ENCODE measurements at regions not wholly inside any gene's neighbourhood (a gene's known extent, or its start where the extent isn't known, plus 50 kb on each side); places are given as distances from the start of the nearest gene placed in this dataset.

DNA sequence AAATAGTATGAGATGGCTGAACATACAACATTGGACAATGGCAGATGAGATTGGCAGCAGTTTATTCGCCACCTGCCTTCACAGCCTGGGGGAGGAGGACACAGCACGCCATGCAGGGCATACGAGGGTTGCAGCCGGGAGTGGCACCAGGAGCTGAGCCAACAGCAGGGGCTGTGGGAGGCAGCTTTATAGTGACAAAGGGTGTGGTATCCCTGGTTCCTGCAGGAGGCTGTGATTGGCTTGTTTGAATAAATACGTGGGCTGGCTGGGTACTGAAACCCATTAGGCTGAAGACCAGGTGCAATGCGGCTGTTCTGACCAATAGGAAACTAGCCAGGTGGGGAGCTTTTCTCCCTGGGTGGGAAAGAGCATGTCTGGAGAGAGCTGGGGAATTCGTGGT, 68.9 kb upstream of the LEP start:
- H3K9ac ChIP-seq (ENCODE audit: extremely low read depth, low read length, poor library complexity, severe bottlenecking) = no peak overlapping the region
- no peaks in the 10 kb centered on the region for H3K36me3 ChIP-seq (ENCODE audit: control insufficient read depth, insufficient read depth, low read length)
- H3K9me3 ChIP-seq (ENCODE audit: control insufficient read depth, low read length) = no peaks in the 10 kb centered on the region
- Mint-ChIP-seq H3K27me3 (ENCODE audit: insufficient read depth) (peaks cover 68% of the 10 kb centered on the region), H3K27ac (no peak overlapping the region), H3K4me3 (no peak overlapping the region), H3K4me1 (peaks cover 5% of the 10 kb centered on the region), H3K9me3 (no peaks in the 10 kb centered on the region), H3K36me3 (ENCODE audit: low read depth) (no peaks in the 10 kb centered on the region)
- H3K27me3 ChIP-seq (ENCODE audit: control insufficient read depth, insufficient read depth, low read length, poor library complexity, severe bottlenecking) = peaks cover 72% of the 10 kb centered on the region
- TF ChIP-seq, protein P1, sequence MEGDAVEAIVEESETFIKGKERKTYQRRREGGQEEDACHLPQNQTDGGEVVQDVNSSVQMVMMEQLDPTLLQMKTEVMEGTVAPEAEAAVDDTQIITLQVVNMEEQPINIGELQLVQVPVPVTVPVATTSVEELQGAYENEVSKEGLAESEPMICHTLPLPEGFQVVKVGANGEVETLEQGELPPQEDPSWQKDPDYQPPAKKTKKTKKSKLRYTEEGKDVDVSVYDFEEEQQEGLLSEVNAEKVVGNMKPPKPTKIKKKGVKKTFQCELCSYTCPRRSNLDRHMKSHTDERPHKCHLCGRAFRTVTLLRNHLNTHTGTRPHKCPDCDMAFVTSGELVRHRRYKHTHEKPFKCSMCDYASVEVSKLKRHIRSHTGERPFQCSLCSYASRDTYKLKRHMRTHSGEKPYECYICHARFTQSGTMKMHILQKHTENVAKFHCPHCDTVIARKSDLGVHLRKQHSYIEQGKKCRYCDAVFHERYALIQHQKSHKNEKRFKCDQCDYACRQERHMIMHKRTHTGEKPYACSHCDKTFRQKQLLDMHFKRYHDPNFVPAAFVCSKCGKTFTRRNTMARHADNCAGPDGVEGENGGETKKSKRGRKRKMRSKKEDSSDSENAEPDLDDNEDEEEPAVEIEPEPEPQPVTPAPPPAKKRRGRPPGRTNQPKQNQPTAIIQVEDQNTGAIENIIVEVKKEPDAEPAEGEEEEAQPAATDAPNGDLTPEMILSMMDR (conservative IDR thresholded peaks at IDR 0.05) = no peak
- H3K4me3 ChIP-seq (ENCODE audit: low read length) = no peak overlapping the region
- no peaks in the 10 kb centered on the region for H3K4me1 ChIP-seq (ENCODE audit: control insufficient read depth, insufficient read depth, low read length)
- DNase-seq = peak; percentile 47
- no peak overlapping the region for H3K27ac ChIP-seq (ENCODE audit: low read depth, low read length)
- 76 to 80% methylated on average over 7 of the region's 7 CpGs for WGBS, 2 experiments (ENCODE audit: insufficient coverage in 1 of 2, insufficient read length in 1 of 2)

DNA sequence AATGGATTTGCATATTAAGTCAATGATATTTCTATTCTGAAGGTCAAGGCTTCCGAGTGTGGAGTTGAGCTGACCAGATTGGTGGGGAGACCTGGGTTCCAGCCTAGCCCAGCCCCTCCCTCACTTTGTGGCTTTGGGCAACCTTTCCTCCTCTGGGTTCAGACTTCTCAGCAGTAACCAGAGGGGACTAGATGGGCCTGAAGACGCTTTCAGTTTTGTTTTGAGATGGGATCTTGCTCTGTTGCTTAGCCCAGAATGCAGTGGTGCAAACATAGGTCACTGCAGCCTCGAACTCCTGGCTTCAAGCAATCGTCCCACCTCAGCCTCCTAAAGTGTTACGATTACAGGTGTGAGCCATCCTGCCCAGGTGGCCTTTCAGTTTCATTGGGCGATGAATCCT, 68.1 kb upstream of the LEP start:
- peaks cover 69% of the 10 kb centered on the region for H3K27me3 Mint-ChIP-seq (ENCODE audit: insufficient read depth)
- TF ChIP-seq, protein P1 (conservative IDR thresholded peaks at IDR 0.05) = no peak
- WGBS, 2 experiments (ENCODE audit: insufficient coverage in 1 of 2, insufficient read length in 1 of 2) = 88 to 89% methylated on average over 5 to 6 of the region's 6 CpGs

DNA sequence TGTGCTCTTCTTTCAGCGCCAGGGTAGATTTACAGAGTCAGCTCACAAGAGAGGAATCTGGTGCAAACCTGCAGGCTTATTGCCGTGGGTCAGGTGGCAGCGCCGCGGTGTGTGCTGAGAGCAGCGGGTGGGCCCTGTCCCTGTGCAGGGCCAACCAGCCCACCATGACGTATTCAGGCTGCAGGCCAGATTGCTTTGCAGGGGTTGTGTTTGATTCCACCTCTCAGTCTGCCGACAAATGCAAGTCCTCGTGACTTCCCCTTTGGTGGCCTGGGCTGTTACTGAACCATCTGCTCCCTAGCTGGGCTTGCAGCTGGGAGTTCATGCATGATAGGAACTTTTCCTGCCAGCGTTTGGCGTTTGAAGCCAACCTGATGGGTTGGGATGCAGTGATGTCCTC, 66.7 kb upstream of the LEP start:
- H3K4me3 ChIP-seq (ENCODE audit: low read length) = no peak overlapping the region
- WGBS, 2 experiments (ENCODE audit: insufficient coverage in 1 of 2, insufficient read length in 1 of 2) = 90 to 91% methylated on average over 9 to 11 of the region's 11 CpGs
- Mint-ChIP-seq H3K4me1 (no peaks in the 10 kb centered on the region), H3K9me3 (no peaks in the 10 kb centered on the region), H3K4me3 (no peak overlapping the region), H3K36me3 (ENCODE audit: low read depth) (no peaks in the 10 kb centered on the region), H3K27ac (no peak overlapping the region), H3K27me3 (ENCODE audit: insufficient read depth) (peaks cover 66% of the 10 kb centered on the region)
- H3K4me1 ChIP-seq (ENCODE audit: control insufficient read depth, insufficient read depth, low read length) = no peaks in the 10 kb centered on the region
- TF ChIP-seq, protein P1 (conservative IDR thresholded peaks at IDR 0.05) = no peak
- peaks cover 49% of the 10 kb centered on the region for H3K27me3 ChIP-seq (ENCODE audit: control insufficient read depth, insufficient read depth, low read length, poor library complexity, severe bottlenecking)
- H3K9ac ChIP-seq (ENCODE audit: extremely low read depth, low read length, poor library complexity, severe bottlenecking) = no peak overlapping the region
- DNase-seq = no peak
- no peaks in the 10 kb centered on the region for H3K9me3 ChIP-seq (ENCODE audit: control insufficient read depth, low read length)
- H3K27ac ChIP-seq (ENCODE audit: low read depth, low read length) = no peak overlapping the region
- no peaks in the 10 kb centered on the region for H3K36me3 ChIP-seq (ENCODE audit: control insufficient read depth, insufficient read depth, low read length)

More for the DNA sequence above, 68.1 kb upstream of the LEP start:
- Histone ChIP-seq H3K27me3 (ENCODE audit: control insufficient read depth, insufficient read depth, low read length, poor library complexity, severe bottlenecking) (peaks cover 63% of the 10 kb centered on the region), H3K4me1 (ENCODE audit: control insufficient read depth, insufficient read depth, low read length) (no peaks in the 10 kb centered on the region), H3K9me3 (ENCODE audit: control insufficient read depth, low read length) (no peaks in the 10 kb centered on the region), H3K4me3 (ENCODE audit: low read length) (no peak overlapping the region), H3K9ac (ENCODE audit: extremely low read depth, low read length, poor library complexity, severe bottlenecking) (no peak overlapping the region), H3K36me3 (ENCODE audit: control insufficient read depth, insufficient read depth, low read length) (no peaks in the 10 kb centered on the region), H3K27ac (ENCODE audit: low read depth, low read length) (no peak overlapping the region)
- peaks cover 5% of the 10 kb centered on the region for H3K4me1 Mint-ChIP-seq
- no peak overlapping the region for H3K27ac Mint-ChIP-seq
- peak; percentile 42 for DNase-seq
- H3K36me3 Mint-ChIP-seq (ENCODE audit: low read depth) = no peaks in the 10 kb centered on the region
- H3K9me3 Mint-ChIP-seq = no peaks in the 10 kb centered on the region
- no peak overlapping the region for H3K4me3 Mint-ChIP-seq

Measured in endodermal cell (in vitro differentiated cells).